ENCODE measurements at regions not wholly inside any gene's neighbourhood (a gene's known extent, or its start where the extent isn't known, plus 50 kb on each side); places are given as distances from the start of the nearest gene placed in this dataset.

GRCh38 chr6:56370561-56371211, 123.3 kb upstream of the COL21A1 start:
- Histone ChIP-seq H3K4me3 (replicated peaks in 1 of 3; ENCODE audit: insufficient read depth in 1 of 3, low read depth in 2 of 3, low read length in 3 of 3) (peak overlapping the region in 2 of 3 experiments; percentile 19 to 27; a peak in 2 of 6 replicates), H3K9me3 (ENCODE audit: low read length) (no peaks in the 10 kb centered on the region), H3K27me3 (ENCODE audit: control insufficient read depth in 1 of 2, insufficient read depth in 2 of 2, low read length in 2 of 2) (no peaks in the 10 kb centered on the region), H2AFZ (ENCODE audit: low read length) (peak overlapping the region; percentile 82), H3K36me3 (replicated peaks in 1 of 2; ENCODE audit: control insufficient read depth in 1 of 2, insufficient read depth in 2 of 2, low read length in 2 of 2) (no peaks in the 10 kb centered on the region), H3K9ac (ENCODE audit: insufficient read depth, low read depth, low read length) (peak overlapping the region; percentile 42; the same call in 1 of the 2 replicates), H3K4me1 (ENCODE audit: insufficient read depth, low read length) (peaks cover 62% of the 10 kb centered on the region), H3K4me2 (ENCODE audit: low read depth, low read length) (peak overlapping the region; percentile 70), H3K27ac (ENCODE audit: extremely low read length, insufficient read depth, low read length) (no peak overlapping the region), H3K79me2 (ENCODE audit: insufficient read depth, low read length) (no peaks in the 10 kb centered on the region), H4K20me1 (ENCODE audit: insufficient read depth, low read length) (no peaks in the 10 kb centered on the region)
- DNase-seq (ENCODE audit: low spot score) (peak; percentile 58), FAIRE-seq (no peak), ATAC-seq (peak; percentile 36)
- WGBS (ENCODE audit: low lambda C conversion rate), result 48% methylated on average over 2 of the region's 2 CpGs
- in situ Hi-C loops (cut with HindIII; ENCODE audit: extremely low pct_ligation_motif_present, low pct_unique_long_range_greater_than_20kb), result loop anchor here (5.0 kb wide), 1 partner anchor 47 kb away; no protein-coding TSS in a partner anchor
- no TSS peak for BruUV-seq (replicated peaks)
- intact Hi-C loops (cut with micrococcal nuclease; ENCODE audit: unreplicated experiment), result loop anchor here (1.0 to 5.0 kb wide), 7 partner anchors 29 to 200 kb away; no protein-coding TSS in a partner anchor
- POLR2A ChIA-PET, result interaction anchor here (0.9 to 3.3 kb wide), 6 partner anchors 14 to 178 kb away, joined by 3 to 17 read pairs (median 3); no protein-coding TSS in a partner anchor
- CTCF ChIA-PET (ENCODE audit: low intra/inter-chr PET ratio, low total read pairs), result interaction anchor here (1.6 to 1.9 kb wide), 2 partner anchors 47 to 200 kb away, joined by 8 to 11 read pairs; no protein-coding TSS in a partner anchor
- TF ChIP-seq MIXL1 (CRISPR knock-in tag; IDR thresholded peaks at IDR 0.05), result 0 out of 2 replicates have a peak, but pooled peaks have one; percentile 18
- TF ChIP-seq ZNF224 (CRISPR knock-in tag; IDR thresholded peaks at IDR 0.05), result no peak
- TF ChIP-seq RBAK (CRISPR knock-in tag; IDR thresholded peaks at IDR 0.05), result no peak
- TF ChIP-seq, protein P1, sequence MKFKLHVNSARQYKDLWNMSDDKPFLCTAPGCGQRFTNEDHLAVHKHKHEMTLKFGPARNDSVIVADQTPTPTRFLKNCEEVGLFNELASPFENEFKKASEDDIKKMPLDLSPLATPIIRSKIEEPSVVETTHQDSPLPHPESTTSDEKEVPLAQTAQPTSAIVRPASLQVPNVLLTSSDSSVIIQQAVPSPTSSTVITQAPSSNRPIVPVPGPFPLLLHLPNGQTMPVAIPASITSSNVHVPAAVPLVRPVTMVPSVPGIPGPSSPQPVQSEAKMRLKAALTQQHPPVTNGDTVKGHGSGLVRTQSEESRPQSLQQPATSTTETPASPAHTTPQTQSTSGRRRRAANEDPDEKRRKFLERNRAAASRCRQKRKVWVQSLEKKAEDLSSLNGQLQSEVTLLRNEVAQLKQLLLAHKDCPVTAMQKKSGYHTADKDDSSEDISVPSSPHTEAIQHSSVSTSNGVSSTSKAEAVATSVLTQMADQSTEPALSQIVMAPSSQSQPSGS (CRISPR knock-in tag; IDR thresholded peaks at IDR 0.05), result no peak
- TF ChIP-seq, protein P2, sequence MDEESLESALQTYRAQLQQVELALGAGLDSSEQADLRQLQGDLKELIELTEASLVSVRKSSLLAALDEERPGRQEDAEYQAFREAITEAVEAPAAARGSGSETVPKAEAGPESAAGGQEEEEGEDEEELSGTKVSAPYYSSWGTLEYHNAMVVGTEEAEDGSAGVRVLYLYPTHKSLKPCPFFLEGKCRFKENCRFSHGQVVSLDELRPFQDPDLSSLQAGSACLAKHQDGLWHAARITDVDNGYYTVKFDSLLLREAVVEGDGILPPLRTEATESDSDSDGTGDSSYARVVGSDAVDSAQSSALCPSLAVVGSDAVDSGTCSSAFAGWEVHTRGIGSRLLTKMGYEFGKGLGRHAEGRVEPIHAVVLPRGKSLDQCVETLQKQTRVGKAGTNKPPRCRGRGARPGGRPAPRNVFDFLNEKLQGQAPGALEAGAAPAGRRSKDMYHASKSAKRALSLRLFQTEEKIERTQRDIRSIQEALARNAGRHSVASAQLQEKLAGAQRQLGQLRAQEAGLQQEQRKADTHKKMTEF (CRISPR knock-in tag; IDR thresholded peaks at IDR 0.05), result no peak; the same call in 1 of the 2 replicates
- TF ChIP-seq GPN1 (CRISPR knock-in tag; IDR thresholded peaks at IDR 0.05; ENCODE audit: borderline replicate concordance), result no peak
- TF ChIP-seq ADNP (CRISPR knock-in tag; IDR thresholded peaks at IDR 0.05), result no peak
- 0 out of 2 replicates have a peak, but pooled peaks have one; percentile 11 for TF ChIP-seq HMG20A (CRISPR knock-in tag; IDR thresholded peaks at IDR 0.05; ENCODE audit: borderline replicate concordance)
- TF ChIP-seq TRIM24 (CRISPR knock-in tag; IDR thresholded peaks at IDR 0.05), result no peak
- no peak for TF ChIP-seq SRSF1 (optimal IDR thresholded peaks at IDR 0.05; ENCODE audit: low read depth, low read length)
- TF ChIP-seq NONO (IDR thresholded peaks at IDR 0.05), result no peak
- TF ChIP-seq NONO (CRISPR knock-in tag; conservative IDR thresholded peaks at IDR 0.05), result 0 out of 2 replicates have a peak, but pooled peaks have one; percentile 4
- TF ChIP-seq, protein P3, sequence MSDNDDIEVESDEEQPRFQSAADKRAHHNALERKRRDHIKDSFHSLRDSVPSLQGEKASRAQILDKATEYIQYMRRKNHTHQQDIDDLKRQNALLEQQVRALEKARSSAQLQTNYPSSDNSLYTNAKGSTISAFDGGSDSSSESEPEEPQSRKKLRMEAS (IDR thresholded peaks at IDR 0.05), result 0 out of 2 replicates have a peak, but pooled peaks have one; percentile 12
- no peak for TF ChIP-seq TBP (CRISPR knock-in tag; IDR thresholded peaks at IDR 0.05)
- TF ChIP-seq ZNF17 (CRISPR knock-in tag; IDR thresholded peaks at IDR 0.05), result no peak
- TF ChIP-seq ARID5B (CRISPR knock-in tag; IDR thresholded peaks at IDR 0.05), result peak; percentile 7; the same call in 1 of the 2 replicates
- TF ChIP-seq NR0B2 (CRISPR knock-in tag; IDR thresholded peaks at IDR 0.05), result no peak
- no peak for TF ChIP-seq RNF2 (conservative IDR thresholded peaks at IDR 0.05; ENCODE audit: low read depth)

Measured in HepG2 (cell line).